Lower leg skin (tissue), 4 donors: ENCODE measurements at regions not wholly inside any gene's neighbourhood (a gene's known extent, or its start where the extent isn't known, plus 50 kb on each side); places are given as distances from the start of the nearest gene placed in this dataset.

Experiments used
- DNase-seq, 2 donors: peaks; one replicate each; pipeline ENCODE4 v3.0.0-alpha.2; 2019; ENCODE audit warnings: low spot score in 2 of 2
- H3K4me3 ChIP-seq: fragments of 200-600 bp; sonication (generic); 2 replicates; pipeline ENCODE4 v1.5.1; 2017; ENCODE audit warnings: mild to moderate bottlenecking, low read depth; ENCODE audit not compliant: poor library complexity, severe bottlenecking
- CTCF ChIP-seq, 3 donors: fragments of 450-650 bp; IDR thresholded peaks; one replicate each; pipeline ENCODE4 v1.5.1; 2016; ENCODE audit warnings: antibody characterized with exemption in 3 of 3, mild to moderate bottlenecking in 3 of 3, moderate library complexity in 2 of 3
- POLR2A ChIP-seq, 2 donors: fragments of 450-650 bp; IDR thresholded peaks; one replicate each; pipeline ENCODE4 v1.6.1; 2016 to 2017; ENCODE audit warnings: antibody characterized with exemption in 2 of 2, mild to moderate bottlenecking in 1 of 2, moderate library complexity in 1 of 2
- WGBS, 2 donors: methylation state at CpG; one replicate each; pipeline ENCODE4 v1.1.5; 2018; 5-methylcytosine and 5-hydroxymethylcytosine counted together
- intact Hi-C: fragments of 100-400 bp; cut with DNase I; formaldehyde crosslinking; loops from one replicate; pipeline ENCODE4 v1.15.0; 2023; ENCODE audit warnings: low total_unique reads

- 80 to 94% methylated on average over 4 of the region's 4 CpGs for WGBS, 2 donors
- no peak for TF ChIP-seq POLR2A (IDR thresholded peaks at IDR 0.05)
- TF ChIP-seq CTCF (IDR thresholded peaks at IDR 0.05) = no peak
- DNase-seq = peak in 1 of 2 donors; percentile 32
- intact Hi-C loops = no loop called here
- no peak overlapping the region for H3K4me3 ChIP-seq
Measured at GRCh38 chr5:133682451-133682850, 70.1 kb upstream of the FSTL4 start.

GRCh38 chr5:133681896-133682295 is 69.6 kb upstream of the FSTL4 start:
- H3K4me3 ChIP-seq = no peak overlapping the region
- 60 to 83% methylated on average over 2 of the region's 2 CpGs for WGBS, 2 donors
- TF ChIP-seq CTCF (IDR thresholded peaks at IDR 0.05) (no peak), POLR2A (IDR thresholded peaks at IDR 0.05) (no peak)
- intact Hi-C loops = no loop called here
- DNase-seq = peak in 1 of 2 donors; percentile 52

GRCh38 chr5:133680830-133681565 is 68.7 kb upstream of the FSTL4 start:
- peak in 1 of 2 donors; percentile 62 for DNase-seq
- no peak for TF ChIP-seq POLR2A (IDR thresholded peaks at IDR 0.05)
- no peak for TF ChIP-seq CTCF (IDR thresholded peaks at IDR 0.05)
- intact Hi-C loops = no loop called here
- no peak overlapping the region for H3K4me3 ChIP-seq
- 68 to 73% methylated on average over 12 of the region's 12 CpGs for WGBS, 2 donors

- TF ChIP-seq CTCF (IDR thresholded peaks at IDR 0.05) (no peak), POLR2A (IDR thresholded peaks at IDR 0.05) (no peak)
- intact Hi-C loops = no loop called here
- no peak for DNase-seq
- WGBS, 2 donors = 54 to 71% methylated on average over 1 of the region's 1 CpG
- no peak overlapping the region for H3K4me3 ChIP-seq
Measured at GRCh38 chr5:133679534-133679933, 67.2 kb upstream of the FSTL4 start.

- H3K4me3 ChIP-seq = no peak overlapping the region
- TF ChIP-seq CTCF (IDR thresholded peaks at IDR 0.05) (no peak), POLR2A (IDR thresholded peaks at IDR 0.05) (no peak)
- DNase-seq = peak in 1 of 2 donors; percentile 69
- 85 to 87% methylated on average over 12 to 13 of the region's 13 CpGs for WGBS, 2 donors
- intact Hi-C loops = no loop called here
Measured at GRCh38 chr5:133675376-133676154, 63.2 kb upstream of the FSTL4 start.
